Heart left ventricle (tissue), 16 donors: ENCODE measurements at regions not wholly inside any gene's neighbourhood (a gene's known extent, or its start where the extent isn't known, plus 50 kb on each side); places are given as distances from the start of the nearest gene placed in this dataset.
"Not testable (repeated sequence)": the region's sequence is repeated elsewhere in the genome, so short reads cannot be mapped to it uniquely, and the experiment has no call there.

Experiments
- ATAC-seq, 4 donors: fragments of 200-7000 bp; cut with Tn5 transposase; one replicate each; pipeline ENCODE4 v1.9.1; 2020 to 2022; ENCODE audit warnings: moderate library complexity in 4 of 4, mild to moderate bottlenecking in 3 of 4, moderate number of reproducible peaks in 1 of 4
- DNase-seq, 5 donors: peaks; one replicate each; pipeline ENCODE4 v3.0.0-alpha.2; 2020
- H3K27ac ChIP-seq, 12 donors: fragments of 200-600 bp; sonication (generic) in 4 of 12; one replicate each; pipeline versions ENCODE4 v1.5.0 to v1.8.0; 2016 to 2022; ENCODE audit warnings: mild to moderate bottlenecking in 2 of 12
- H3K27me3 ChIP-seq, 9 donors: fragments of 200-600 bp; sonication (generic) in 2 of 9; one replicate each; pipeline versions ENCODE4 v1.5.1 to v1.8.0; 2016 to 2022; ENCODE audit warnings: mild to moderate bottlenecking in 3 of 9
- H3K36me3 ChIP-seq, 9 donors: fragments of 200-600 bp; sonication (generic) in 2 of 9; one replicate each; pipeline versions ENCODE4 v1.5.0 to v1.8.0; 2018 to 2022; ENCODE audit warnings: mild to moderate bottlenecking in 2 of 9
- H3K4me1 ChIP-seq, 12 donors: fragments of 200-600 bp; sonication (generic) in 4 of 12; one replicate each; pipeline versions ENCODE4 v1.5.0 to v1.8.0; 2016 to 2022; ENCODE audit warnings: mild to moderate bottlenecking in 3 of 12
- H3K4me3 ChIP-seq, 12 donors: fragments of 200-600 bp; sonication (generic) in 4 of 12; one replicate each; pipeline versions ENCODE4 v1.5.0 to v1.8.0; 2017 to 2022; ENCODE audit warnings: mild to moderate bottlenecking in 9 of 12, moderate library complexity in 4 of 12
- H3K9me3 ChIP-seq, 12 donors: fragments of 200-600 bp; sonication (generic) in 4 of 12; one replicate each; pipeline versions ENCODE4 v1.5.0 to v1.8.0; 2016 to 2022; ENCODE audit warnings: mild to moderate bottlenecking in 1 of 12
- POLR2A ChIP-seq, 2 donors: fragments of 450-650 bp; IDR thresholded peaks; one replicate each; pipeline ENCODE4 v1.6.1; 2017; ENCODE audit warnings: antibody characterized with exemption in 2 of 2, mild to moderate bottlenecking in 2 of 2, moderate library complexity in 2 of 2
- WGBS, 4 donors: extraction: QIAGEN DNeasy Blood & Tissue Kit in 2 of 4; methylation state at CpG; one replicate each; pipeline versions ENCODE4 v1.1.5 to v1.1.7; 2013 to 2018; 5-methylcytosine and 5-hydroxymethylcytosine counted together
- intact Hi-C, 10 donors: fragments of 100-400 bp; cut with DNase I; formaldehyde crosslinking; loops; one replicate each; pipeline versions ENCODE4 v1.11.1 to v1.14.2; 2022
- TF ChIP-seq, protein P1 (sequence below), 12 donors: fragments of 200-600 bp; sonication (generic) in 4 of 12; IDR thresholded peaks; one replicate each; pipeline versions ENCODE4 v1.5.0 to v1.8.0; 2018 to 2022; ENCODE audit warnings: antibody characterized with exemption in 12 of 12, mild to moderate bottlenecking in 5 of 12
- donor health status: ischemic (EF 13 %, LVEDD 7.1; RV severe dilation, severe dysfunction).
- donor health status: healthy with polysubstance abuse.
- donor health status: DM: no; HTN: yes; CAD: no.
- donor health status: DM: no; HTN: no; CAD: no.
- donor health status: ischemic (EF 25% LVEDD 6.9; RV normal size, moderate dysfunction).
- donor health status: ischemic (EF 25% LVEDD 5.7; RV mildly dilated, moderate dysfunction).
- donor health status: healthy.
- donor health status: DM: yes; HTN: yes; CAD: no.
- donor health status: ischemic (EF 35%, LVEDD 5.7; RV mildly dilated, moderate dysfunction).
- donor health status: nonischemic (EF 11% LVEDD 7.7; RV severe dilation, severe dysfunction).
- donor health status: DM: yes; HTN: yes; CAD: no.
- donor health status: PGD.
- donor health status: ischemic (EF 29% LVEDD 5.4; RV normal size, mild dysfunction).
- donor health status: nonischemic (EF 23%, LVEDD 6.1; RV moderate dilation, normal function).

DNA sequence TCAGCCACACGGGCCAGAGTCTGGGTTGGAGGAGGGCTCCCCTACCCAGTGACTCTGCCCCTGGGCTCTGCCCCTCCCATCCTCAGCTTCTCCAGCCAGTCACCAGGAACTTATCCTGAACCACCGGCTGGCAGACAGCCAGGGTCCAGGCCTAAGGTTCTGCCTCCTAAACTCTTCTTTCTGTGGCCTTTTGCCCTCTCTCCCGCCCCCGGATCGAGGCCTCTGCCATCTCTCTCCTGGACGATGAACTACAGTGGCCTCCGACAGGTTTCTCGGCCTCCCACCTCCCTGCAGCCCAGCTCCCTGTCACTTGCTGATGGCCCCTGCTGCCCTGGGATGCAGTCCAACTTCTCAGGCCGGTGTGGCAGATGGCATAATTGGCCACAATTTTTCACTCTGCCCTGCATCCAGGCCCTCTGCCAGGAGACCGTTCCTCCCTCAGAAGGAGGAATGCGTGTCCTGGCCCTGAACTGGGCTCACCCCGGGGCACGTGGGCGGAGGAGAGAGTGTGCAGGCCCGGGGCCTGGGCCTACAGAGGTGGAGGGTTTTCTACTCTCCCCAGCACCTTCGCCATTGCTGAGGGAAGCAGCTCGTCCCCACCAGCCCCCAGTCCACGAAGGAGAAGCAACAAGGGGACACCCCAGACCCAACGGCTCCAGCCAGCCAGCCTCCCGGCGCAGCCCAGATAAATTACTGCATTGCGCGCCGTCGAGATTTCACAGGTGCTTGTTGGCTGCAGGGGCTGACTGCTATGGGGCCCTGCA lies 81.9 kb upstream of the LRPAP1 start:
- peak in 3 of 5 donors; percentile 29 to 56 (median 44) for DNase-seq
- Histone ChIP-seq H3K27ac (no peak overlapping the region), H3K36me3 (no peaks in the 10 kb centered on the region), H3K9me3 (peaks cover 0 to 6% (median 0%) of the 10 kb centered on the region in 12 donors), H3K27me3 (no peaks in the 10 kb centered on the region), H3K4me1 (peaks cover 0 to 4% (median 0%) of the 10 kb centered on the region in 12 donors), H3K4me3 (no peak overlapping the region)
- no peak for TF ChIP-seq POLR2A (IDR thresholded peaks at IDR 0.05)
- TF ChIP-seq, protein P1, sequence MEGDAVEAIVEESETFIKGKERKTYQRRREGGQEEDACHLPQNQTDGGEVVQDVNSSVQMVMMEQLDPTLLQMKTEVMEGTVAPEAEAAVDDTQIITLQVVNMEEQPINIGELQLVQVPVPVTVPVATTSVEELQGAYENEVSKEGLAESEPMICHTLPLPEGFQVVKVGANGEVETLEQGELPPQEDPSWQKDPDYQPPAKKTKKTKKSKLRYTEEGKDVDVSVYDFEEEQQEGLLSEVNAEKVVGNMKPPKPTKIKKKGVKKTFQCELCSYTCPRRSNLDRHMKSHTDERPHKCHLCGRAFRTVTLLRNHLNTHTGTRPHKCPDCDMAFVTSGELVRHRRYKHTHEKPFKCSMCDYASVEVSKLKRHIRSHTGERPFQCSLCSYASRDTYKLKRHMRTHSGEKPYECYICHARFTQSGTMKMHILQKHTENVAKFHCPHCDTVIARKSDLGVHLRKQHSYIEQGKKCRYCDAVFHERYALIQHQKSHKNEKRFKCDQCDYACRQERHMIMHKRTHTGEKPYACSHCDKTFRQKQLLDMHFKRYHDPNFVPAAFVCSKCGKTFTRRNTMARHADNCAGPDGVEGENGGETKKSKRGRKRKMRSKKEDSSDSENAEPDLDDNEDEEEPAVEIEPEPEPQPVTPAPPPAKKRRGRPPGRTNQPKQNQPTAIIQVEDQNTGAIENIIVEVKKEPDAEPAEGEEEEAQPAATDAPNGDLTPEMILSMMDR (IDR thresholded peaks at IDR 0.05) = no peak
- intact Hi-C loops = no loop called here
- 45 to 56% (median 52%) methylated on average over 19 to 25 of the region's 25 CpGs for WGBS, 4 donors
- ATAC-seq = peak; percentile 51 to 79 (median 72)

DNA sequence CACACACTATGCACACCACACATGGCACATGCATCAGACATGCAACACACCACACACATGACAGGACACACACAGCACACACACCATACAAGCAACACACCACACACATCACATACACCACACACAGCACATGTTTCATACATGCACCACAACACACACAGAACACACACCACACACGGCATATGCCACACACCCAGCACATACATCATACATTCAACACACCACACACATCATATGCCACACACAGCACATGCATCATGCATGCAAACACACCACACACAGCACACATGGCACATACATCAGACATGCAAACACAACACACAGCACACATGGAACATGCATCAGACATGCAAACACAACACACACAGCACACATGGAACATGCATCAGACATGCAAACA lies 80.7 kb upstream of the LRPAP1 start:
- 92 to 100% (median 95%) methylated on average over 1 of the region's 1 CpG for WGBS, 4 donors
- intact Hi-C loops = no loop called here
- DNase-seq = no peak
- H3K9me3 ChIP-seq = no peaks in the 10 kb centered on the region
- H3K4me3 ChIP-seq = no peak overlapping the region
- peaks cover 0 to 4% (median 0%) of the 10 kb centered on the region in 12 donors for H3K4me1 ChIP-seq
- TF ChIP-seq, protein P1 (IDR thresholded peaks at IDR 0.05) = no peak
- no peak for TF ChIP-seq POLR2A (IDR thresholded peaks at IDR 0.05)
- H3K27ac ChIP-seq = no peak overlapping the region
- no peaks in the 10 kb centered on the region for H3K36me3 ChIP-seq
- ATAC-seq = no peak
- H3K27me3 ChIP-seq = no peaks in the 10 kb centered on the region

GRCh38 chr4:3612281-3612680 lies 80.1 kb upstream of the LRPAP1 start:
- Histone ChIP-seq H3K36me3 (no peaks in the 10 kb centered on the region), H3K4me3 (no peak overlapping the region), H3K9me3 (no peaks in the 10 kb centered on the region), H3K27me3 (no peaks in the 10 kb centered on the region), H3K27ac (no peak overlapping the region), H3K4me1 (peaks cover 0 to 4% (median 0%) of the 10 kb centered on the region in 12 donors)
- DNase-seq = no peak
- 76 to 97% (median 86%) methylated on average over 3 to 4 of the region's 4 CpGs for WGBS, 4 donors
- TF ChIP-seq POLR2A (IDR thresholded peaks at IDR 0.05) = no peak
- TF ChIP-seq, protein P1 (IDR thresholded peaks at IDR 0.05) = no peak
- intact Hi-C loops = no loop called here
- ATAC-seq = no peak

DNA sequence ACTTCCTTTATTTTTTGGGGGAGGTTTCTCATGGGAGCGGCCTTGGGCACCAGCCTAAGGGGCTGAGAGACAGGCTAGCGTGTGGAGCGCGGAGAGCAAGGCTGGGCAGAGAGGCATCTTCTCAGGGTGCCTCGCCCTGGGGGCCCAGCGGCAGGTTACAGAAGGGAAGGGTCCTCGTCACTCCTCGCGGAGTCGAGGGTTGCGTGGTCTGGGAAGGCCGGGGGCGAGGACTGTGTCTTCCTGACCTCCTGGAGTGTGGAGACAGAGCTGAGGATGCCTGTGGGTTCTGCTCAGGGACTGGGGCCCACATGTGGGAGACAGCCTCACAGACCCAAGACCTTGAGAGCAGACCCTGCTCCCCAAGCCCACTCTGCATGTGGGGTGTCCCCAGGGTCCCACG lies 79.6 kb upstream of the LRPAP1 start:
- no peak overlapping the region for H3K4me3 ChIP-seq
- no peak for TF ChIP-seq POLR2A (IDR thresholded peaks at IDR 0.05)
- TF ChIP-seq, protein P1 (IDR thresholded peaks at IDR 0.05) = no peak
- no peaks in the 10 kb centered on the region for H3K27me3 ChIP-seq
- intact Hi-C loops = no loop called here
- no peak overlapping the region for H3K27ac ChIP-seq
- ATAC-seq = no peak
- DNase-seq = no peak
- WGBS, 4 donors = 87 to 91% (median 90%) methylated on average over 14 of the region's 14 CpGs
- H3K4me1 ChIP-seq = peaks cover 0 to 4% (median 0%) of the 10 kb centered on the region in 12 donors
- H3K9me3 ChIP-seq = no peaks in the 10 kb centered on the region
- no peaks in the 10 kb centered on the region for H3K36me3 ChIP-seq

- intact Hi-C loops, H3K36me3 ChIP-seq, H3K9me3 ChIP-seq, H3K4me3 ChIP-seq, DNase-seq, ATAC-seq, H3K4me1 ChIP-seq, H3K27ac ChIP-seq, H3K27me3 ChIP-seq: not testable (repeated sequence)
- 84 to 93% (median 90%) methylated on average over 4 of the region's 4 CpGs for WGBS, 4 donors
These were observed 78.6 kb upstream of the LRPAP1 start for GRCh38 chr4:3610851-3611250.

GRCh38 chr4:3609905-3610304 lies 77.7 kb upstream of the LRPAP1 start:
- H3K4me3 ChIP-seq, DNase-seq, H3K27me3 ChIP-seq, intact Hi-C loops, H3K4me1 ChIP-seq, H3K36me3 ChIP-seq, H3K9me3 ChIP-seq, ATAC-seq, H3K27ac ChIP-seq: not testable (repeated sequence)
- 91 to 95% (median 93%) methylated on average over 2 of the region's 2 CpGs for WGBS, 4 donors
